ENCODE measurements at regions not wholly inside any gene's neighbourhood (a gene's known extent, or its start where the extent isn't known, plus 50 kb on each side); places are given as distances from the start of the nearest gene placed in this dataset.

DNA sequence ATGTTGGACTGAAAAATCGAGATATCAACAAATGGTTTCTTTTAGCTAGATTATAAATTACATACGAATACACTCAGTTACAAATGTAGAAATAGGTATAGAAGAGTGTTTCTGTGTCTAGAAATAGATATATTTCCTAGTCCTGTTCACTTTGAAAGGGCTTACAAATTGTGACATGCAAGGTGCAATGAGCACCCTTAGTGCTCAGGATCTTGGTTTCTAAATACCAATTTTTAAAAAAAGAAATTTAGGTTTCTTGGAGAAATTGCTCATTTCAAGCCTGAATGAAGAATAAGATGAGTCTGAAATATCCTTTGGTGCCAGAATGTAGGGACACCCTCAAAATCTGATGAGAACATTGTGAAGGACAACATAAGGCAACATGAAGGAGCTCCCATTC lies 306.0 kb downstream of the CRPPA start:
- intact Hi-C loops (cut with DNase I) = no loop called here

DNA sequence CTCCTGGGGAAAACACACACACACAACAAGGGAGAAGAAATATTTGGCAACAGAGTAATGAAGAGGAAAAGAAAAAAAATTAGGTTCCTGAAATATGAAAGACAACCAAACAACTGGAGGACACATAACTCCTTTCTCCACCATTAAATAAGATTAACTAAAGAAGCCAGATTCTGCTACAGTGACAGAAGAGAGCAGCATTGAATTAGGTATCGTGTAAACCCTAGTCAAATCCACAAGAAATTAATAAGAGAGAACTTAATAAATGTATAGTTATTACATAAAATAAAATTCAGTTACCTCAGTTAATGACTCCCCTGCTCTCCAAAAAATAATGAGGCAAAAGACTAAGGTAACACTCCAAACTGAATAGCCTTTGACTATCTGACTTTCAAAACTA lies 306.7 kb downstream of the CRPPA start:
- no peak for ATAC-seq
- TF ChIP-seq POLR2A (IDR thresholded peaks at IDR 0.05) = no peak
- TF ChIP-seq, protein P1, sequence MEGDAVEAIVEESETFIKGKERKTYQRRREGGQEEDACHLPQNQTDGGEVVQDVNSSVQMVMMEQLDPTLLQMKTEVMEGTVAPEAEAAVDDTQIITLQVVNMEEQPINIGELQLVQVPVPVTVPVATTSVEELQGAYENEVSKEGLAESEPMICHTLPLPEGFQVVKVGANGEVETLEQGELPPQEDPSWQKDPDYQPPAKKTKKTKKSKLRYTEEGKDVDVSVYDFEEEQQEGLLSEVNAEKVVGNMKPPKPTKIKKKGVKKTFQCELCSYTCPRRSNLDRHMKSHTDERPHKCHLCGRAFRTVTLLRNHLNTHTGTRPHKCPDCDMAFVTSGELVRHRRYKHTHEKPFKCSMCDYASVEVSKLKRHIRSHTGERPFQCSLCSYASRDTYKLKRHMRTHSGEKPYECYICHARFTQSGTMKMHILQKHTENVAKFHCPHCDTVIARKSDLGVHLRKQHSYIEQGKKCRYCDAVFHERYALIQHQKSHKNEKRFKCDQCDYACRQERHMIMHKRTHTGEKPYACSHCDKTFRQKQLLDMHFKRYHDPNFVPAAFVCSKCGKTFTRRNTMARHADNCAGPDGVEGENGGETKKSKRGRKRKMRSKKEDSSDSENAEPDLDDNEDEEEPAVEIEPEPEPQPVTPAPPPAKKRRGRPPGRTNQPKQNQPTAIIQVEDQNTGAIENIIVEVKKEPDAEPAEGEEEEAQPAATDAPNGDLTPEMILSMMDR (IDR thresholded peaks at IDR 0.05) = peak in 1 of 7 experiments; percentile 9
- no peaks in the 10 kb centered on the region for H3K4me1 ChIP-seq
- intact Hi-C loops (cut with DNase I) = no loop called here
- no peaks in the 10 kb centered on the region for H3K27me3 ChIP-seq
- no peak overlapping the region for H3K27ac ChIP-seq
- no peaks in the 10 kb centered on the region for H3K9me3 ChIP-seq
- H3K4me3 ChIP-seq = no peak overlapping the region
- no peak for DNase-seq
- no peaks in the 10 kb centered on the region for H3K36me3 ChIP-seq (replicated peaks in 1 of 2; ENCODE audit: insufficient read depth in 1 of 2, low read depth in 2 of 2)
- 77 to 91% methylated on average over 1 of the region's 1 CpG for WGBS, 2 donors

More for the DNA sequence above, 306.0 kb downstream of the CRPPA start:
- DNase-seq (no peak), ATAC-seq (no peak)
- WGBS, 2 donors = 75 to 79% methylated on average over 2 of the region's 2 CpGs
- Histone ChIP-seq H3K4me3 (no peak overlapping the region), H3K36me3 (replicated peaks in 1 of 2; ENCODE audit: insufficient read depth in 1 of 2, low read depth in 2 of 2) (no peaks in the 10 kb centered on the region), H3K9me3 (no peaks in the 10 kb centered on the region), H3K27me3 (no peaks in the 10 kb centered on the region), H3K4me1 (no peaks in the 10 kb centered on the region), H3K27ac (no peak overlapping the region)
- no peak for TF ChIP-seq POLR2A (IDR thresholded peaks at IDR 0.05)
- TF ChIP-seq, protein P1 (IDR thresholded peaks at IDR 0.05) = no peak

DNA sequence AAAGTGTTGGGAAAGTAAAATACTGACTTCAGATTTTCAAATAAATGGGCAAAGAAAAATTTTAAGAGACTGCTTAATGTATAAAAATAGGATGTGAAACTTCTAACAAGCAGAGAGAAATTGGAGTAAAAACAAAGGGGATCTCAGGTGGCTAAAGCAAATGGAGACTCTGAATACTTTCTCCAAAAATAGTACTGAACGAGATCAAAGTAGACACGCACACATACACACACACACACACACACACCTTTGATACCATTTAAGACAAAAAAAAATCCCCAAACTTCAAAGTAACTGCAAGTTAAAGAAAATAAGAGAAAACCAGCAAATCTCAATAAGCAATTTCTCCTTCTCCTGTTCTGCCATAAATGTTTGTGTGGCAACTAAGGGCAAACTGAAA lies 307.3 kb downstream of the CRPPA start:
- intact Hi-C loops (cut with DNase I) = no loop called here
- H3K27ac ChIP-seq = no peak overlapping the region
- ATAC-seq = no peak
- no peaks in the 10 kb centered on the region for H3K9me3 ChIP-seq
- H3K36me3 ChIP-seq (replicated peaks in 1 of 2; ENCODE audit: insufficient read depth in 1 of 2, low read depth in 2 of 2) = no peaks in the 10 kb centered on the region
- no peak overlapping the region for H3K4me3 ChIP-seq
- H3K27me3 ChIP-seq = no peaks in the 10 kb centered on the region
- TF ChIP-seq POLR2A (IDR thresholded peaks at IDR 0.05) = no peak
- TF ChIP-seq, protein P1 (IDR thresholded peaks at IDR 0.05) = no peak
- no peaks in the 10 kb centered on the region for H3K4me1 ChIP-seq
- no peak for DNase-seq
- 91 to 94% methylated on average over 2 of the region's 2 CpGs for WGBS, 2 donors

DNA sequence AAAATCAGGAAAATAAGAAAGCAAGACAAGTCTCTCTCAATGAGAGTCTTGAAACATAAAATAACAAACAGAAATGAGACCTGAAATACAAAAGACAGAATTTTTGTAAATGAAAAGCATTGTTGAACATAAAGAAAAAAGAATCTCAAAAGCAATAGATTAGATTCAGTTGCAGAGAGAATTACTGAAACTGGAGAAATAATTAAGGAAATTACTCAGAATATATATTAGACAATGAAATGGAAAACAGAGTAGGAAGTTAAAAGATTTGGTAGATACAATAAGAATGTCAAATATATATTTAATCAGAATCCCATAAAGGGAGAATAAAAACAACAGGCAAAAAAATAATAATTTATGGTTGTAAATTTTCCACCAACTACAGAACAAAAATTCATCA lies 308.3 kb downstream of the CRPPA start:
- ATAC-seq (no peak), DNase-seq (no peak)
- no peak for TF ChIP-seq POLR2A (IDR thresholded peaks at IDR 0.05)
- TF ChIP-seq, protein P1 (IDR thresholded peaks at IDR 0.05) = no peak
- H3K27me3 ChIP-seq = no peaks in the 10 kb centered on the region
- no peaks in the 10 kb centered on the region for H3K4me1 ChIP-seq
- H3K27ac ChIP-seq = no peak overlapping the region
- no peak overlapping the region for H3K4me3 ChIP-seq
- H3K9me3 ChIP-seq = peaks cover 0 to under 1% (median 0%) of the 10 kb centered on the region in 3 donors
- intact Hi-C loops (cut with DNase I) = no loop called here
- H3K36me3 ChIP-seq (replicated peaks in 1 of 2; ENCODE audit: insufficient read depth in 1 of 2, low read depth in 2 of 2) = no peaks in the 10 kb centered on the region

DNA sequence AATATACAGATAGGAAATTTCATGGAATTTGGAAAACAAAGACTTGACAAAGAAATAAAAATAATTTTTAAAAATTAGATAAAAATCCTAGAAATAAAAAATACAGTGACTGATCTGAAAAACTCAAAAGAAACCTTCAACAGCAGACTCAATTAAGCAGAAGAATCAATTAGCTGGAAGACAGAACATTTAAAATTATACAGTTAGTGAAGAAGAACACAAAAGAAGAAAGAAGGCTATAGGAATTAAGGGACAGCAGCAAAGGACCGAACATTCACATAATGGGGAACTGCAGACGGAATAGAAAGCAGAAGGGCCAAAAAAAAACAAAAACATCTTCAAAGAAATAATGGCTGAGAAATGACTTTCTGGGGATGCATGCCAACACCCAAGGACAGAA lies 314.5 kb downstream of the CRPPA start:
- H3K4me3 ChIP-seq = no peak overlapping the region
- ATAC-seq = no peak
- no peak for DNase-seq

More for the DNA sequence above, 314.5 kb downstream of the CRPPA start:
- no peaks in the 10 kb centered on the region for H3K36me3 ChIP-seq (replicated peaks in 1 of 2; ENCODE audit: insufficient read depth in 1 of 2, low read depth in 2 of 2)
- 80 to 89% methylated on average over 2 of the region's 2 CpGs for WGBS, 2 donors
- H3K27ac ChIP-seq = no peak overlapping the region
- TF ChIP-seq, protein P1 (IDR thresholded peaks at IDR 0.05) = no peak
- TF ChIP-seq POLR2A (IDR thresholded peaks at IDR 0.05) = no peak
- peaks cover 0 to 14% (median 0%) of the 10 kb centered on the region in 3 donors for H3K9me3 ChIP-seq
- no peaks in the 10 kb centered on the region for H3K4me1 ChIP-seq
- H3K27me3 ChIP-seq = no peaks in the 10 kb centered on the region
- intact Hi-C loops (cut with DNase I) = no loop called here
